WTC11 (cell line): ENCODE measurements at regions not wholly inside any gene's neighbourhood (a gene's known extent, or its start where the extent isn't known, plus 50 kb on each side); places are given as distances from the start of the nearest gene placed in this dataset.

Experiments used
- ESRRA ChIP-seq: sonication (generic); formaldehyde crosslinking; IDR thresholded peaks from 2 replicates; pipeline ENCODE4 v1.8.1; 2022; ENCODE audit warnings: mild to moderate bottlenecking, missing genetic modification reagents, borderline replicate concordance
- GABPB1 ChIP-seq: sonication (generic); formaldehyde crosslinking; IDR thresholded peaks from 2 replicates; pipeline ENCODE4 v1.8.1; 2023; ENCODE audit warnings: mild to moderate bottlenecking, missing genetic modification reagents
- ZNF671 ChIP-seq: fragments of 250-450 bp; sonication (Bioruptor Pico); IDR thresholded peaks from 2 replicates; pipeline ENCODE4 v1.8.0; 2021; ENCODE audit warnings: mild to moderate bottlenecking
- TF ChIP-seq, protein P1 (sequence below): sonication (generic); formaldehyde crosslinking; conservative IDR thresholded peaks from 2 replicates; pipeline ENCODE4 v1.8.1; 2023; ENCODE audit warnings: mild to moderate bottlenecking, low read depth, missing genetic modification reagents, moderate library complexity
- TF ChIP-seq, protein P2 (sequence below): fragments of 200-600 bp; IDR thresholded peaks from 2 replicates; pipeline ENCODE4 v1.8.0; 2022; ENCODE audit warnings: antibody characterized with exemption

DNA sequence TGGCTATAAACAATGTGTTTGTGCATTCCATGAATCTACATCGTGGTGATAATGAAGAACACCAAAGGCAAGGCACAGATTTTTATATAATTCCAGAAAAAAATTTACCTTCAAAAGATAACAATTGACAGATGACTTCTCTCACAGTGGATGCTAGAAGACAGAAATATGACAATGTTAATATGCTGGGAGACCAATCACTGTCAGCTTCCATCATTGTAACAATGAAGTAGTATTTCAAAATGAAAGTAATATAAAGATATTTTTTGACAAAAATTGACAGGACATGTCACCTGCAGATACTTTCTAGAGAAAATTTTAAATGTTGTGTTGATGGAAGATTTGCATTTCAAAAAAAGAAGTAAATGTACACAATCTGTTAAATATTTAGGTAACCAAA lies 1925.9 kb upstream of the LRRTM1 start:
- no peak for TF ChIP-seq ZNF671 (CRISPR knock-in tag)
- TF ChIP-seq ESRRA, result no peak
- TF ChIP-seq, protein P1, sequence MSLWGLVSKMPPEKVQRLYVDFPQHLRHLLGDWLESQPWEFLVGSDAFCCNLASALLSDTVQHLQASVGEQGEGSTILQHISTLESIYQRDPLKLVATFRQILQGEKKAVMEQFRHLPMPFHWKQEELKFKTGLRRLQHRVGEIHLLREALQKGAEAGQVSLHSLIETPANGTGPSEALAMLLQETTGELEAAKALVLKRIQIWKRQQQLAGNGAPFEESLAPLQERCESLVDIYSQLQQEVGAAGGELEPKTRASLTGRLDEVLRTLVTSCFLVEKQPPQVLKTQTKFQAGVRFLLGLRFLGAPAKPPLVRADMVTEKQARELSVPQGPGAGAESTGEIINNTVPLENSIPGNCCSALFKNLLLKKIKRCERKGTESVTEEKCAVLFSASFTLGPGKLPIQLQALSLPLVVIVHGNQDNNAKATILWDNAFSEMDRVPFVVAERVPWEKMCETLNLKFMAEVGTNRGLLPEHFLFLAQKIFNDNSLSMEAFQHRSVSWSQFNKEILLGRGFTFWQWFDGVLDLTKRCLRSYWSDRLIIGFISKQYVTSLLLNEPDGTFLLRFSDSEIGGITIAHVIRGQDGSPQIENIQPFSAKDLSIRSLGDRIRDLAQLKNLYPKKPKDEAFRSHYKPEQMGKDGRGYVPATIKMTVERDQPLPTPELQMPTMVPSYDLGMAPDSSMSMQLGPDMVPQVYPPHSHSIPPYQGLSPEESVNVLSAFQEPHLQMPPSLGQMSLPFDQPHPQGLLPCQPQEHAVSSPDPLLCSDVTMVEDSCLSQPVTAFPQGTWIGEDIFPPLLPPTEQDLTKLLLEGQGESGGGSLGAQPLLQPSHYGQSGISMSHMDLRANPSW (CRISPR knock-in tag), result no peak
- TF ChIP-seq, protein P2, sequence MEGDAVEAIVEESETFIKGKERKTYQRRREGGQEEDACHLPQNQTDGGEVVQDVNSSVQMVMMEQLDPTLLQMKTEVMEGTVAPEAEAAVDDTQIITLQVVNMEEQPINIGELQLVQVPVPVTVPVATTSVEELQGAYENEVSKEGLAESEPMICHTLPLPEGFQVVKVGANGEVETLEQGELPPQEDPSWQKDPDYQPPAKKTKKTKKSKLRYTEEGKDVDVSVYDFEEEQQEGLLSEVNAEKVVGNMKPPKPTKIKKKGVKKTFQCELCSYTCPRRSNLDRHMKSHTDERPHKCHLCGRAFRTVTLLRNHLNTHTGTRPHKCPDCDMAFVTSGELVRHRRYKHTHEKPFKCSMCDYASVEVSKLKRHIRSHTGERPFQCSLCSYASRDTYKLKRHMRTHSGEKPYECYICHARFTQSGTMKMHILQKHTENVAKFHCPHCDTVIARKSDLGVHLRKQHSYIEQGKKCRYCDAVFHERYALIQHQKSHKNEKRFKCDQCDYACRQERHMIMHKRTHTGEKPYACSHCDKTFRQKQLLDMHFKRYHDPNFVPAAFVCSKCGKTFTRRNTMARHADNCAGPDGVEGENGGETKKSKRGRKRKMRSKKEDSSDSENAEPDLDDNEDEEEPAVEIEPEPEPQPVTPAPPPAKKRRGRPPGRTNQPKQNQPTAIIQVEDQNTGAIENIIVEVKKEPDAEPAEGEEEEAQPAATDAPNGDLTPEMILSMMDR, result no peak
- no peak for TF ChIP-seq GABPB1 (CRISPR knock-in tag)
